ENCODE measurements at regions not wholly inside any gene's neighbourhood (a gene's known extent, or its start where the extent isn't known, plus 50 kb on each side); places are given as distances from the start of the nearest gene placed in this dataset.
"Not testable (repeated sequence)": the region's sequence is repeated elsewhere in the genome, so short reads cannot be mapped to it uniquely, and the experiment has no call there.

- Mint-ChIP-seq H3K27ac (ENCODE audit: unreplicated experiment) (no peak overlapping the region), H3K27me3 (ENCODE audit: unreplicated experiment) (peaks cover 1% of the 10 kb centered on the region), H3K4me1 (ENCODE audit: low read depth, unreplicated experiment) (no peaks in the 10 kb centered on the region), H3K4me3 (ENCODE audit: unreplicated experiment) (no peak overlapping the region), H3K36me3 (ENCODE audit: unreplicated experiment) (no peaks in the 10 kb centered on the region), H3K9me3 (ENCODE audit: unreplicated experiment) (no peaks in the 10 kb centered on the region)
- TF ChIP-seq, protein P1, sequence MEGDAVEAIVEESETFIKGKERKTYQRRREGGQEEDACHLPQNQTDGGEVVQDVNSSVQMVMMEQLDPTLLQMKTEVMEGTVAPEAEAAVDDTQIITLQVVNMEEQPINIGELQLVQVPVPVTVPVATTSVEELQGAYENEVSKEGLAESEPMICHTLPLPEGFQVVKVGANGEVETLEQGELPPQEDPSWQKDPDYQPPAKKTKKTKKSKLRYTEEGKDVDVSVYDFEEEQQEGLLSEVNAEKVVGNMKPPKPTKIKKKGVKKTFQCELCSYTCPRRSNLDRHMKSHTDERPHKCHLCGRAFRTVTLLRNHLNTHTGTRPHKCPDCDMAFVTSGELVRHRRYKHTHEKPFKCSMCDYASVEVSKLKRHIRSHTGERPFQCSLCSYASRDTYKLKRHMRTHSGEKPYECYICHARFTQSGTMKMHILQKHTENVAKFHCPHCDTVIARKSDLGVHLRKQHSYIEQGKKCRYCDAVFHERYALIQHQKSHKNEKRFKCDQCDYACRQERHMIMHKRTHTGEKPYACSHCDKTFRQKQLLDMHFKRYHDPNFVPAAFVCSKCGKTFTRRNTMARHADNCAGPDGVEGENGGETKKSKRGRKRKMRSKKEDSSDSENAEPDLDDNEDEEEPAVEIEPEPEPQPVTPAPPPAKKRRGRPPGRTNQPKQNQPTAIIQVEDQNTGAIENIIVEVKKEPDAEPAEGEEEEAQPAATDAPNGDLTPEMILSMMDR (IDR thresholded peaks at IDR 0.05; ENCODE audit: partially characterized antibody, unreplicated experiment): no peak
- DNase-seq: no peak
Measured at GRCh38 chr13:61275251-61275650, 140.4 kb downstream of the PCDH20 start.

DNA sequence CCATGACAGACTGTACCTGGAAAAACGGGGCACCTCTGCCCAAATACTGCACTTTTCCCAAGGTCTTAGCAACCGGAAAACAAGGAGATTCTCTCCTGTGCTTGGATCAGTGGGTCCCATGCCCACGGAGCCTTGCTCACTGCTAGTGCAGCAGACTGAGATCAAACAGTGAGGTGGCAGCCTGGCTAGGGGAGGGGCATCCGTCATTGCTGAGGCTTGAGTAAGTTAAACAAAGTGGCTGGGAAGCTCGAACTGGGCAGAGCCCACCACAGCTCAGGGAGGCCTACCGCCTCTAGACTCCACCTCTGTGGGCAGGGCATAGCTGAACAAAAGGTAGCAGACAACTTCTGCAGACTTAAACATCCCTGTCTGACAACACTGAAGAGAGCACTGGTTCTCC lies 148.8 kb downstream of the PCDH20 start:
- not testable (repeated sequence) for H3K4me1 Mint-ChIP-seq (ENCODE audit: low read depth, unreplicated experiment); H3K27ac Mint-ChIP-seq (ENCODE audit: unreplicated experiment); H3K36me3 Mint-ChIP-seq (ENCODE audit: unreplicated experiment); DNase-seq; H3K27me3 Mint-ChIP-seq (ENCODE audit: unreplicated experiment); H3K4me3 Mint-ChIP-seq (ENCODE audit: unreplicated experiment); H3K9me3 Mint-ChIP-seq (ENCODE audit: unreplicated experiment)

GRCh38 chr13:61261746-61262472 lies 153.7 kb downstream of the PCDH20 start:
- no peaks in the 10 kb centered on the region for H3K9me3 Mint-ChIP-seq (ENCODE audit: unreplicated experiment)
- DNase-seq: no peak
- no peak overlapping the region for H3K4me3 Mint-ChIP-seq (ENCODE audit: unreplicated experiment)
- TF ChIP-seq, protein P1 (IDR thresholded peaks at IDR 0.05; ENCODE audit: partially characterized antibody, unreplicated experiment): no peak
- peaks cover 2% of the 10 kb centered on the region for H3K27me3 Mint-ChIP-seq (ENCODE audit: unreplicated experiment)
- no peak overlapping the region for H3K27ac Mint-ChIP-seq (ENCODE audit: unreplicated experiment)
- no peaks in the 10 kb centered on the region for H3K36me3 Mint-ChIP-seq (ENCODE audit: unreplicated experiment)
- no peaks in the 10 kb centered on the region for H3K4me1 Mint-ChIP-seq (ENCODE audit: low read depth, unreplicated experiment)

DNA sequence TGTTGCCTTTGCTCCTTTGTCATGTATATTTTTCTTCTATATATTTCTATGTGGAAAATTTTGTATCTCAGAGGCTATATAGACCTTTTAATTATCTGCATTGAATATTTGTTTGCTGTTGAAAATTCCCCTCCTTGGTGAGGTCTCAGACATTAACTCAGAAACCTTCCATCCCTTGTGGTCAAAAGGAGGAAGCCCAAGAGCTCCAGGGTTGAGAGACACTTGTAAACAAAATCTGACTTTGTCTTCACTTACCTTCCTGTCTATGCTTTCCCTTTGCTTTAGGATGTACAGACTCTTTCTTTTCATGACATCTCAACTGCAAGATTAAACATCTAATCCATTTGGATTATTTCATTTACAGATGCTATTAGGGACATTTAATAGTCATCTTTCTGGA lies 157.5 kb downstream of the PCDH20 start:
- Mint-ChIP-seq H3K27ac (ENCODE audit: unreplicated experiment) (no peak overlapping the region), H3K4me3 (ENCODE audit: unreplicated experiment) (no peak overlapping the region), H3K36me3 (ENCODE audit: unreplicated experiment) (no peaks in the 10 kb centered on the region), H3K9me3 (ENCODE audit: unreplicated experiment) (no peaks in the 10 kb centered on the region), H3K4me1 (ENCODE audit: low read depth, unreplicated experiment) (no peaks in the 10 kb centered on the region), H3K27me3 (ENCODE audit: unreplicated experiment) (no peaks in the 10 kb centered on the region)
- DNase-seq: no peak
- TF ChIP-seq, protein P1 (IDR thresholded peaks at IDR 0.05; ENCODE audit: partially characterized antibody, unreplicated experiment): no peak

DNA sequence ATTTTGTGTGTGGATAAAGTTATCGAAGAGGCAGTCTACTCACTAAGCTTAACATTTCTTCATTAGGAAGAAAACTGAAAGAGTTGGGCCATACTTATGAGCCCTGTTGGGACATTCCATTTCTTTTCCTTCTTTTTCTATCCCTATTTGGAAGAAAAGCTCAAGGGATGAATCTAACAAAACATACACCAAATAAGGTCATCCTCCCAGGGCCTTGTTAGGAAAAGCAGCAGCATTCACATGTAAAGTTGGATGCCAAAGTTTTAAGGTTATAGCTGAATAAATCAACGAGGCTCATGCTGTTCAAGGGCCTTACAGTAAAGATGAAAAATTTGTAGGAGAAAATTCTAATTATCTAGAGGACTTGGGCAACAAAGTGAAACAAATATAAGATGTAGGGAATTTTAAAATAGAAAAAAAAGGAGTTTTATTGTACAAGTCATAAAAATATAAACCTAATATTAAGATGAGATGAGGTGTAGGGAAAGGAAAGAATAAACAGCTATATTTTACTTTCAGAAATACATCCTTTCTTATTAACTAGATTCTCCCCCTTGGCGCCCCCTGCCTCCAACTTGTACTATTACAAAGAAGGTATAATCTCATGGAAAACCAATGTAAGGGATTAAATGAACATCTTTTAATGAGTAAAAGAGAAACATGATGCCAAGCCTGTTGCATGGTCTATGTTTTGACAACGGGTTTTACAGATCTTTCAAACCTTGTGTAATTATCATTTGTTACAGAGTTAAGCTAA lies 160.4 kb downstream of the PCDH20 start:
- Mint-ChIP-seq H3K27me3 (ENCODE audit: unreplicated experiment) (no peaks in the 10 kb centered on the region), H3K4me3 (ENCODE audit: unreplicated experiment) (no peak overlapping the region), H3K9me3 (ENCODE audit: unreplicated experiment) (no peaks in the 10 kb centered on the region), H3K4me1 (ENCODE audit: low read depth, unreplicated experiment) (no peaks in the 10 kb centered on the region), H3K27ac (ENCODE audit: unreplicated experiment) (no peak overlapping the region), H3K36me3 (ENCODE audit: unreplicated experiment) (no peaks in the 10 kb centered on the region)
- TF ChIP-seq, protein P1 (IDR thresholded peaks at IDR 0.05; ENCODE audit: partially characterized antibody, unreplicated experiment): no peak
- DNase-seq: no peak
